ENCODE measurements at regions not wholly inside any gene's neighbourhood (a gene's known extent, or its start where the extent isn't known, plus 50 kb on each side); places are given as distances from the start of the nearest gene placed in this dataset.
"Not testable (repeated sequence)": the region's sequence is repeated elsewhere in the genome, so short reads cannot be mapped to it uniquely, and the experiment has no call there.

GRCh38 chr5:77909237-77909636 is 133.1 kb upstream of the TBCA start:
- DNase-seq (ENCODE audit: low read depth), result no peak

GRCh38 chr5:77908787-77909186 is 132.6 kb upstream of the TBCA start:
- no peak for DNase-seq (ENCODE audit: low read depth)

GRCh38 chr5:77907786-77908185 is 131.6 kb upstream of the TBCA start:
- DNase-seq (ENCODE audit: low read depth), result no peak

GRCh38 chr5:77906806-77907205 is 130.7 kb upstream of the TBCA start:
- peak; percentile 2 for DNase-seq (ENCODE audit: low read depth)

GRCh38 chr5:77904362-77904761 is 128.2 kb upstream of the TBCA start:
- no peak for DNase-seq (ENCODE audit: low read depth)

GRCh38 chr5:77900691-77901090 is 124.6 kb upstream of the TBCA start:
- DNase-seq (ENCODE audit: low read depth), result no peak

GRCh38 chr5:77898385-77898784 is 122.2 kb upstream of the TBCA start:
- DNase-seq (ENCODE audit: low read depth), result no peak

- no peak for DNase-seq (ENCODE audit: low read depth)
These were observed 120.2 kb upstream of the TBCA start for GRCh38 chr5:77896338-77896737.

- DNase-seq (ENCODE audit: low read depth), result not testable (repeated sequence)
These were observed 118.0 kb upstream of the TBCA start for GRCh38 chr5:77894103-77894502.

- DNase-seq (ENCODE audit: low read depth), result peak; percentile 93
These were observed 117.2 kb upstream of the TBCA start for GRCh38 chr5:77893225-77893860.

GRCh38 chr5:77892061-77893010 is 116.2 kb upstream of the TBCA start:
- DNase-seq (ENCODE audit: low read depth), result no peak

GRCh38 chr5:77885519-77885918 is 109.4 kb upstream of the TBCA start:
- DNase-seq (ENCODE audit: low read depth), result no peak

GRCh38 chr5:77882670-77883257 is 106.6 kb upstream of the TBCA start:
- no peak for DNase-seq (ENCODE audit: low read depth)

- no peak for DNase-seq (ENCODE audit: low read depth)
These were observed 105.4 kb upstream of the TBCA start for GRCh38 chr5:77881528-77881927.

GRCh38 chr5:77877516-77878355 is 101.6 kb upstream of the TBCA start:
- DNase-seq (ENCODE audit: low read depth), result no peak

- DNase-seq (ENCODE audit: low read depth), result no peak
These were observed 100.8 kb upstream of the TBCA start for GRCh38 chr5:77876862-77877502.

- no peak for DNase-seq (ENCODE audit: low read depth)
These were observed 100.2 kb upstream of the TBCA start for GRCh38 chr5:77876316-77876715.

GRCh38 chr5:77874691-77875090 is 98.6 kb upstream of the TBCA start:
- DNase-seq (ENCODE audit: low read depth), result no peak

GRCh38 chr5:77873239-77873638 is 97.1 kb upstream of the TBCA start:
- DNase-seq (ENCODE audit: low read depth), result no peak

GRCh38 chr5:77871946-77872345 is 95.8 kb upstream of the TBCA start:
- DNase-seq (ENCODE audit: low read depth), result no peak

- no peak for DNase-seq (ENCODE audit: low read depth)
These were observed 94.9 kb upstream of the TBCA start for GRCh38 chr5:77871016-77871415.

All from GM04504 (cell line).